ENCODE measurements at regions not wholly inside any gene's neighbourhood (a gene's known extent, or its start where the extent isn't known, plus 50 kb on each side); places are given as distances from the start of the nearest gene placed in this dataset.
A peak's percentile ranks its signal among the peaks of the same experiment; 100 is the strongest.

DNA sequence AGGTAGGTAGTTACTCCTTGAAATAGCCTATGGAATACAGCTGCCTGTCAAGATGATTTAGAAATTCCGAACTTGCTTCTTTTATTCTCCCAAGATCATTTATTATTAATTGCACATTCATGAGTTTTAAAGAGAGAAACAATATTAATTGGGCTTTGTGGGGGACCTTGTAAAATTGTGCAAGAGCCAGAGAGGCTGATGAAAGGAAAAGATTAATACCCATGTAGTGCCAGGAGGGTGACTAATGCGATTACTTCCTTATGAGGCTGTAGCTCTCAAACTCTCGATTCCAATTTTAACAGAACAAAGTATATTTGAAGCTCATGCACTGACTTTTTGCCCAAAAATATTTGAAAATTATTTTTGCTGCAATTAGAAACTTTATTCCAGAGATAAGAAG lies 423.8 kb upstream of the ID4 start (continued):
- peak; percentile 36; the same call in 1 of the 2 replicates for TF ChIP-seq POLR2AphosphoS5 (IDR thresholded peaks at IDR 0.05; ENCODE audit: low read depth, low read length)

- Histone ChIP-seq H3K27ac (ENCODE audit: low read depth, low read length) (peak overlapping the region; percentile 81), H3K4me2 (ENCODE audit: low read length) (peak overlapping the region; percentile 69), H3K4me3 (replicated peaks in 1 of 2; ENCODE audit: low read depth in 1 of 2, low read length in 2 of 2) (peak overlapping the region in 1 of 2 experiments; percentile 31; a peak in 2 of 4 replicates), H3K9me3 (ENCODE audit: control insufficient read depth in 1 of 2, insufficient read depth in 1 of 2, low read depth in 1 of 2, low read length in 2 of 2) (no peaks in the 10 kb centered on the region), H3K4me1 (ENCODE audit: control insufficient read depth in 1 of 2, insufficient read depth in 2 of 2, low read length in 2 of 2) (peaks cover 50 to 70% of the 10 kb centered on the region in 2 experiments), H3K79me2 (ENCODE audit: insufficient read depth, low read length) (no peaks in the 10 kb centered on the region), H2AFZ (ENCODE audit: low read depth, low read length, poor library complexity, severe bottlenecking) (peak overlapping the region; percentile 68), H3K9ac (ENCODE audit: low read length) (peak overlapping the region; percentile 43), H3K36me3 (ENCODE audit: control insufficient read depth in 1 of 2, insufficient read depth in 2 of 2, low read length in 2 of 2) (no peaks in the 10 kb centered on the region), H3K9me2 (ENCODE audit: insufficient read depth) (no peaks in the 10 kb centered on the region), H3K27me3 (ENCODE audit: insufficient read depth, low read length) (no peaks in the 10 kb centered on the region), H4K20me1 (ENCODE audit: insufficient read depth) (no peaks in the 10 kb centered on the region)
- ChIA-PET POLR2A (no interaction called here), RAD21 (ENCODE audit: low non-redundant PET in 1 of 2, low total read pairs in 2 of 2, uncharacterized antibody in 2 of 2, unreplicated experiment in 2 of 2) (no interaction called here), CTCF (no interaction called here)
- peak; percentile 47 for DNase-seq (ENCODE audit: low read depth, low spot score)
- intact Hi-C loops (cut with micrococcal nuclease): loop anchor here (5.0 kb wide), 1 partner anchor 73 kb away; no protein-coding TSS in a partner anchor
- ATAC-seq: peak; percentile 50
- no TSS peak for BruUV-seq (replicated peaks)
- TF ChIP-seq ELF1 (IDR thresholded peaks at IDR 0.05; ENCODE audit: borderline replicate concordance, low read depth) (no peak), SIN3A (IDR thresholded peaks at IDR 0.05; ENCODE audit: low read depth) (no peak), SRF (IDR thresholded peaks at IDR 0.05; ENCODE audit: low read depth) (0 out of 2 replicates have a peak, but pooled peaks have one; percentile 33), JUND (IDR thresholded peaks at IDR 0.05) (peak; percentile 70), CTCF (IDR thresholded peaks at IDR 0.05 in 2 of 3, conservative IDR thresholded peaks at IDR 0.05 in 1 of 3; ENCODE audit: borderline replicate concordance in 1 of 3, insufficient read depth in 1 of 3, low read depth in 2 of 3, low read length in 2 of 3) (no peak), POLR2A (IDR thresholded peaks at IDR 0.05; ENCODE audit: borderline replicate concordance, extremely low read depth, insufficient read depth, insufficient read length) (no peak), EZH2 (IDR thresholded peaks at IDR 0.05) (no peak), ZBTB33 (IDR thresholded peaks at IDR 0.05; ENCODE audit: extremely low read depth, insufficient replicate concordance, low read length) (no peak), ZFX (IDR thresholded peaks at IDR 0.05) (no peak), RAD21 (IDR thresholded peaks at IDR 0.05; ENCODE audit: low read depth) (0 out of 2 replicates have a peak, but pooled peaks have one; percentile 10), ATF3 (IDR thresholded peaks at IDR 0.05) (no peak), SP1 (IDR thresholded peaks at IDR 0.05; ENCODE audit: low read depth) (peak; percentile 64), FOSL1 (IDR thresholded peaks at IDR 0.05; ENCODE audit: low read depth) (peak; percentile 86), POLR2AphosphoS5 (IDR thresholded peaks at IDR 0.05; ENCODE audit: low read depth, low read length) (no peak), EGR1 (IDR thresholded peaks at IDR 0.05; ENCODE audit: low read depth) (no peak), YY1 (IDR thresholded peaks at IDR 0.05; ENCODE audit: extremely low read depth, insufficient replicate concordance, low read depth, low read length) (no peak), ZNF274 (IDR thresholded peaks at IDR 0.05; ENCODE audit: low read depth, low read length) (no peak), TCF7L2 (IDR thresholded peaks at IDR 0.05; ENCODE audit: borderline replicate concordance, extremely low read depth, insufficient read depth, insufficient read length) (no peak)
- TF ChIP-seq, protein P1, sequence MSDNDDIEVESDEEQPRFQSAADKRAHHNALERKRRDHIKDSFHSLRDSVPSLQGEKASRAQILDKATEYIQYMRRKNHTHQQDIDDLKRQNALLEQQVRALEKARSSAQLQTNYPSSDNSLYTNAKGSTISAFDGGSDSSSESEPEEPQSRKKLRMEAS (IDR thresholded peaks at IDR 0.05): no peak
Measured at GRCh38 chr6:19415605-19416326, 421.4 kb upstream of the ID4 start.
